ENCODE measurements at regions not wholly inside any gene's neighbourhood (a gene's known extent, or its start where the extent isn't known, plus 50 kb on each side); places are given as distances from the start of the nearest gene placed in this dataset.

- TF ChIP-seq CTCF (IDR thresholded peaks at IDR 0.05; ENCODE audit: control extremely low read depth, extremely low read depth), result no peak
Observed at GRCh38 chrX:115452251-115452650, 108.7 kb upstream of the PLS3 start.

GRCh38 chrX:115459883-115460880 lies 100.8 kb upstream of the PLS3 start:
- peaks cover 0 to 8% (median 3%) of the 10 kb centered on the region in 5 donors for H3K4me1 ChIP-seq (ENCODE audit: control insufficient read depth in 5 of 5, insufficient read depth in 5 of 5, low read length in 5 of 5)
- peaks cover 0 to 39% (median 7%) of the 10 kb centered on the region in 3 donors for H3K27me3 ChIP-seq (ENCODE audit: control insufficient read depth in 3 of 3, insufficient read depth in 3 of 3, low read length in 2 of 3)
- H3K9ac ChIP-seq (ENCODE audit: insufficient read depth in 1 of 2, low read length in 2 of 2), result no peak overlapping the region
- peak in 2 of 3 donors; percentile 75 to 76 for DNase-seq
- TF ChIP-seq CTCF (IDR thresholded peaks at IDR 0.05; ENCODE audit: control extremely low read depth, extremely low read depth), result no peak
- no peaks in the 10 kb centered on the region for H3K36me3 ChIP-seq (ENCODE audit: control insufficient read depth in 4 of 4, insufficient read depth in 4 of 4, low read length in 4 of 4)
- H3K9me3 ChIP-seq (ENCODE audit: control insufficient read depth in 4 of 4, insufficient read depth in 3 of 4, low read length in 3 of 4), result no peaks in the 10 kb centered on the region
- H3K27ac ChIP-seq (ENCODE audit: low read depth in 1 of 2, low read length in 1 of 2), result no peak overlapping the region
- no peak for ATAC-seq (ENCODE audit: insufficient read depth, low FRiP score)
- no peak overlapping the region for H3K4me3 ChIP-seq
- WGBS, 2 donors, result 48 to 50% methylated on average over 3 of the region's 3 CpGs

More at GRCh38 chrX:115452251-115452650, 108.7 kb upstream of the PLS3 start:
- WGBS, 2 donors, result 33 to 85% methylated on average over 1 of the region's 1 CpG
- H3K27me3 ChIP-seq (ENCODE audit: control insufficient read depth in 3 of 3, insufficient read depth in 3 of 3, low read length in 2 of 3), result peaks cover 0 to 39% (median 12%) of the 10 kb centered on the region in 3 donors
- DNase-seq (no peak), ATAC-seq (ENCODE audit: insufficient read depth, low FRiP score) (no peak)
- H3K27ac ChIP-seq (ENCODE audit: low read depth in 1 of 2, low read length in 1 of 2), result no peak overlapping the region
- peaks cover 0 to 2% (median 0%) of the 10 kb centered on the region in 4 donors for H3K9me3 ChIP-seq (ENCODE audit: control insufficient read depth in 4 of 4, insufficient read depth in 3 of 4, low read length in 3 of 4)
- H3K9ac ChIP-seq (ENCODE audit: insufficient read depth in 1 of 2, low read length in 2 of 2), result no peak overlapping the region
- peaks cover 0 to 3% (median 0%) of the 10 kb centered on the region in 5 donors for H3K4me1 ChIP-seq (ENCODE audit: control insufficient read depth in 5 of 5, insufficient read depth in 5 of 5, low read length in 5 of 5)
- H3K4me3 ChIP-seq, result no peak overlapping the region
- no peaks in the 10 kb centered on the region for H3K36me3 ChIP-seq (ENCODE audit: control insufficient read depth in 4 of 4, insufficient read depth in 4 of 4, low read length in 4 of 4)

- DNase-seq (no peak), ATAC-seq (ENCODE audit: insufficient read depth, low FRiP score) (no peak)
- H3K27ac ChIP-seq (ENCODE audit: low read depth in 1 of 2, low read length in 1 of 2), result no peak overlapping the region
- H3K36me3 ChIP-seq (ENCODE audit: control insufficient read depth in 4 of 4, insufficient read depth in 4 of 4, low read length in 4 of 4), result no peaks in the 10 kb centered on the region
- no peak overlapping the region for H3K9ac ChIP-seq (ENCODE audit: insufficient read depth in 1 of 2, low read length in 2 of 2)
- peaks cover 0 to 8% (median 3%) of the 10 kb centered on the region in 5 donors for H3K4me1 ChIP-seq (ENCODE audit: control insufficient read depth in 5 of 5, insufficient read depth in 5 of 5, low read length in 5 of 5)
- no peak overlapping the region for H3K4me3 ChIP-seq
- H3K27me3 ChIP-seq (ENCODE audit: control insufficient read depth in 3 of 3, insufficient read depth in 3 of 3, low read length in 2 of 3), result peaks cover 0 to 39% (median 16%) of the 10 kb centered on the region in 3 donors
- TF ChIP-seq CTCF (IDR thresholded peaks at IDR 0.05; ENCODE audit: control extremely low read depth, extremely low read depth), result no peak
- no peaks in the 10 kb centered on the region for H3K9me3 ChIP-seq (ENCODE audit: control insufficient read depth in 4 of 4, insufficient read depth in 3 of 4, low read length in 3 of 4)
- WGBS, 2 donors, result 66 to 82% methylated on average over 1 of the region's 1 CpG
Observed at GRCh38 chrX:115462406-115462805, 98.6 kb upstream of the PLS3 start.
